GM18861 (cell line): ENCODE measurements at regions not wholly inside any gene's neighbourhood (a gene's known extent, or its start where the extent isn't known, plus 50 kb on each side); places are given as distances from the start of the nearest gene placed in this dataset.
"Not testable (repeated sequence)": the region's sequence is repeated elsewhere in the genome, so short reads cannot be mapped to it uniquely, and the experiment has no call there.

Experiments used
- ATAC-seq: cut with Tn5 transposase; IDR thresholded peaks from one replicate; pipeline ENCODE4 v1.9.1; 2021; ENCODE audit not compliant: unreplicated experiment

- no peak for ATAC-seq
Observed at GRCh38 chrX:2574271-2574670, 73.5 kb upstream of the DHRSX start.

GRCh38 chrX:2572740-2573139, 72.0 kb upstream of the DHRSX start:
- ATAC-seq, result no peak

- ATAC-seq, result no peak
Observed at GRCh38 chrX:2568125-2568524, 67.3 kb upstream of the DHRSX start.

GRCh38 chrX:2566055-2566454, 65.3 kb upstream of the DHRSX start:
- no peak for ATAC-seq

GRCh38 chrX:2561456-2561855, 60.7 kb upstream of the DHRSX start:
- no peak for ATAC-seq

- ATAC-seq, result no peak
Observed at GRCh38 chrX:2559124-2559523, 58.3 kb upstream of the DHRSX start.

- ATAC-seq, result no peak
Observed at GRCh38 chrX:2554891-2555290, 54.1 kb upstream of the DHRSX start.

- not testable (repeated sequence) for ATAC-seq
Observed at GRCh38 chrX:2554066-2554465, 53.3 kb upstream of the DHRSX start.

- no peak for ATAC-seq
Observed at GRCh38 chrX:2552621-2553201, 51.9 kb upstream of the DHRSX start.

GRCh38 chrX:2550328-2551020, 49.7 kb upstream of the DHRSX start:
- no peak for ATAC-seq
